Neural cell (in vitro differentiated cells): ENCODE measurements at regions not wholly inside any gene's neighbourhood (a gene's known extent, or its start where the extent isn't known, plus 50 kb on each side); places are given as distances from the start of the nearest gene placed in this dataset.

Experiments used
- H2AFZ ChIP-seq: fragments of 200-600, 300-800 bp; sonication (generic), shearing (Covaris generic); 2 replicates; pipeline ENCODE4 v1.6.0; 2014; ENCODE audit warnings: low read depth, mild to moderate bottlenecking, antibody characterized with exemption, low read length, moderate library complexity
- H3F3A ChIP-seq: fragments of 200-600 bp; shearing (Covaris generic); 2 replicates; pipeline ENCODE4 v1.6.1; 2016; ENCODE audit warnings: mild to moderate bottlenecking, moderate library complexity, mixed read lengths, antibody characterized with exemption, low read length; ENCODE audit not compliant: insufficient read depth, poor library complexity, severe bottlenecking
- H3K27ac ChIP-seq: fragments of 200-600, 300-800 bp; sonication (generic), shearing (Covaris generic); 2 replicates; pipeline ENCODE4 v1.5.1; 2014; ENCODE audit warnings: mild to moderate bottlenecking, low read length, moderate library complexity
- H3K27me3 ChIP-seq: fragments of 300-800, 200-600 bp; sonication (generic), shearing (Covaris generic); 2 replicates; pipeline ENCODE4 v1.6.0; 2014; ENCODE audit warnings: mild to moderate bottlenecking, low read depth, low read length, moderate library complexity; ENCODE audit not compliant: insufficient read depth
- H3K36me3 ChIP-seq: fragments of 300-800, 200-600 bp; sonication (generic), shearing (Covaris generic); 2 replicates; pipeline ENCODE4 v1.5.1; 2014; ENCODE audit warnings: mild to moderate bottlenecking, antibody characterized with exemption, low read length, moderate library complexity; ENCODE audit not compliant: insufficient read depth
- H3K4me2 ChIP-seq: fragments of 300-800, 200-600 bp; sonication (generic), shearing (Covaris generic); 2 replicates; pipeline ENCODE4 v1.6.0; 2014; ENCODE audit warnings: mild to moderate bottlenecking, low read length
- H3K4me3 ChIP-seq: fragments of 300-800, 200-600 bp; sonication (generic), shearing (Covaris generic); 2 replicates; pipeline ENCODE4 v1.5.1; 2014; ENCODE audit warnings: mild to moderate bottlenecking, low read length, moderate library complexity
- H3K79me2 ChIP-seq: fragments of 200-600 bp; shearing (Covaris generic); replicated peaks from 2 replicates; pipeline ENCODE4 v1.6.0; 2014; ENCODE audit warnings: mild to moderate bottlenecking, low read length, moderate library complexity; ENCODE audit not compliant: insufficient read depth
- H3K9ac ChIP-seq: fragments of 300-800, 200-600 bp; sonication (generic), shearing (Covaris generic); 2 replicates; pipeline ENCODE4 v1.6.1; 2016; ENCODE audit warnings: mild to moderate bottlenecking, low read length, mixed read lengths
- H3K9me2 ChIP-seq: fragments of 200-600 bp; shearing (Covaris generic); 2 replicates; pipeline ENCODE4 v1.6.1; 2016; ENCODE audit warnings: mild to moderate bottlenecking, low read length, mixed read lengths; ENCODE audit not compliant: insufficient read depth
- H3K9me3 ChIP-seq: fragments of 200-600, 300-800 bp; sonication (generic), shearing (Covaris generic); 2 replicates; pipeline ENCODE4 v1.6.1; 2016; ENCODE audit warnings: mild to moderate bottlenecking, mixed run types, low read length, moderate library complexity, mixed read lengths
- H4K20me1 ChIP-seq: fragments of 200-600 bp; shearing (Covaris generic); 2 replicates; pipeline ENCODE4 v1.6.1; 2016; ENCODE audit warnings: mild to moderate bottlenecking, mixed run types; ENCODE audit not compliant: insufficient read depth
- EP300 ChIP-seq: fragments of 450-650 bp; conservative IDR thresholded peaks from 2 replicates; pipeline ENCODE4 v1.6.1; 2014; ENCODE audit warnings: antibody characterized with exemption, mild to moderate bottlenecking, moderate library complexity; ENCODE audit not compliant: poor library complexity, severe bottlenecking
- EZH2 ChIP-seq: fragments of 200-600, 300-800 bp; shearing (Covaris generic), sonication (generic); IDR thresholded peaks from 2 replicates; pipeline ENCODE4 v1.6.1; 2014; ENCODE audit warnings: antibody characterized with exemption, low read length, borderline replicate concordance, mild to moderate bottlenecking; ENCODE audit not compliant: insufficient read depth, poor library complexity, severe bottlenecking
- MXI1 ChIP-seq: fragments of 450-650 bp; conservative IDR thresholded peaks from 2 replicates; pipeline ENCODE4 v1.6.1; 2014; ENCODE audit warnings: antibody characterized with exemption, mild to moderate bottlenecking; ENCODE audit not compliant: poor library complexity, severe bottlenecking
- POLR2AphosphoS5 ChIP-seq: IDR thresholded peaks from 2 replicates; pipeline ENCODE4 v1.6.1; 2012
- RAD21 ChIP-seq: fragments of 450-650 bp; conservative IDR thresholded peaks from 2 replicates; pipeline ENCODE4 v1.6.1; 2014; ENCODE audit warnings: antibody characterized with exemption, mild to moderate bottlenecking, moderate library complexity
- SMC3 ChIP-seq: fragments of 450-650 bp; conservative IDR thresholded peaks from 2 replicates; pipeline ENCODE4 v1.6.1; 2014; ENCODE audit warnings: antibody characterized with exemption, mild to moderate bottlenecking, moderate library complexity; ENCODE audit not compliant: poor library complexity
- TAF1 ChIP-seq: IDR thresholded peaks from 2 replicates; pipeline ENCODE4 v1.6.1; 2012; ENCODE audit warnings: low read depth
- TF ChIP-seq, protein P1 (sequence below): fragments of 450-650 bp; IDR thresholded peaks from 2 replicates; pipeline ENCODE4 v1.5.1; 2014; ENCODE audit warnings: antibody characterized with exemption, mild to moderate bottlenecking, moderate library complexity; ENCODE audit not compliant: poor library complexity, severe bottlenecking
- TF ChIP-seq, protein P2 (sequence below): IDR thresholded peaks from 2 replicates; pipeline ENCODE4 v1.6.1; 2012; ENCODE audit warnings: borderline replicate concordance

DNA sequence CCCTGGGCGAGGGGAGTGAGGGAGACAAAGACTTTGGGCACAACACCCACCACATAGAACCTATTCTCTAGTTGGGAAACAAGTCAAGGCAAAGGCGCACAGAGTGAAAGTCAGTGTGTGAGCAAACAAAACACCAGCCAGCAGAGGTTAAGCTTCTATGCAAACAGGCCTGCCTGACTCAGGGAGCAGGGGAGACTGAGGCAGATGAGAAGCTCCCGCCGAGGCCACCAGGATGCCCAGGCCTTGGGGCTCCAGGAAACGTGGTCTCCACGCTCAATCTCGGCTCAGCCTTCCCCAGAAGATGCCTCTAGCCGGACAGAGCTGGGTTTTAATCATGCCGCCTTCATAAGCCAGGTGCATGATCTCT is 74.1 kb upstream of the KCNMA1 start:
- Histone ChIP-seq H3K79me2 (no peaks in the 10 kb centered on the region), H3K4me3 (no peak overlapping the region), H2AFZ (no peak overlapping the region), H3K9me3 (no peaks in the 10 kb centered on the region), H3K27ac (no peak overlapping the region), H3F3A (no peaks in the 10 kb centered on the region), H3K9me2 (no peaks in the 10 kb centered on the region), H3K9ac (no peak overlapping the region), H4K20me1 (no peaks in the 10 kb centered on the region), H3K4me2 (no peak overlapping the region), H3K27me3 (peaks cover 4% of the 10 kb centered on the region), H3K36me3 (no peaks in the 10 kb centered on the region)
- TF ChIP-seq SMC3 (no peak), POLR2AphosphoS5 (no peak)
- TF ChIP-seq, protein P1, sequence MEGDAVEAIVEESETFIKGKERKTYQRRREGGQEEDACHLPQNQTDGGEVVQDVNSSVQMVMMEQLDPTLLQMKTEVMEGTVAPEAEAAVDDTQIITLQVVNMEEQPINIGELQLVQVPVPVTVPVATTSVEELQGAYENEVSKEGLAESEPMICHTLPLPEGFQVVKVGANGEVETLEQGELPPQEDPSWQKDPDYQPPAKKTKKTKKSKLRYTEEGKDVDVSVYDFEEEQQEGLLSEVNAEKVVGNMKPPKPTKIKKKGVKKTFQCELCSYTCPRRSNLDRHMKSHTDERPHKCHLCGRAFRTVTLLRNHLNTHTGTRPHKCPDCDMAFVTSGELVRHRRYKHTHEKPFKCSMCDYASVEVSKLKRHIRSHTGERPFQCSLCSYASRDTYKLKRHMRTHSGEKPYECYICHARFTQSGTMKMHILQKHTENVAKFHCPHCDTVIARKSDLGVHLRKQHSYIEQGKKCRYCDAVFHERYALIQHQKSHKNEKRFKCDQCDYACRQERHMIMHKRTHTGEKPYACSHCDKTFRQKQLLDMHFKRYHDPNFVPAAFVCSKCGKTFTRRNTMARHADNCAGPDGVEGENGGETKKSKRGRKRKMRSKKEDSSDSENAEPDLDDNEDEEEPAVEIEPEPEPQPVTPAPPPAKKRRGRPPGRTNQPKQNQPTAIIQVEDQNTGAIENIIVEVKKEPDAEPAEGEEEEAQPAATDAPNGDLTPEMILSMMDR = peak; percentile 32
- TF ChIP-seq, protein P2, sequence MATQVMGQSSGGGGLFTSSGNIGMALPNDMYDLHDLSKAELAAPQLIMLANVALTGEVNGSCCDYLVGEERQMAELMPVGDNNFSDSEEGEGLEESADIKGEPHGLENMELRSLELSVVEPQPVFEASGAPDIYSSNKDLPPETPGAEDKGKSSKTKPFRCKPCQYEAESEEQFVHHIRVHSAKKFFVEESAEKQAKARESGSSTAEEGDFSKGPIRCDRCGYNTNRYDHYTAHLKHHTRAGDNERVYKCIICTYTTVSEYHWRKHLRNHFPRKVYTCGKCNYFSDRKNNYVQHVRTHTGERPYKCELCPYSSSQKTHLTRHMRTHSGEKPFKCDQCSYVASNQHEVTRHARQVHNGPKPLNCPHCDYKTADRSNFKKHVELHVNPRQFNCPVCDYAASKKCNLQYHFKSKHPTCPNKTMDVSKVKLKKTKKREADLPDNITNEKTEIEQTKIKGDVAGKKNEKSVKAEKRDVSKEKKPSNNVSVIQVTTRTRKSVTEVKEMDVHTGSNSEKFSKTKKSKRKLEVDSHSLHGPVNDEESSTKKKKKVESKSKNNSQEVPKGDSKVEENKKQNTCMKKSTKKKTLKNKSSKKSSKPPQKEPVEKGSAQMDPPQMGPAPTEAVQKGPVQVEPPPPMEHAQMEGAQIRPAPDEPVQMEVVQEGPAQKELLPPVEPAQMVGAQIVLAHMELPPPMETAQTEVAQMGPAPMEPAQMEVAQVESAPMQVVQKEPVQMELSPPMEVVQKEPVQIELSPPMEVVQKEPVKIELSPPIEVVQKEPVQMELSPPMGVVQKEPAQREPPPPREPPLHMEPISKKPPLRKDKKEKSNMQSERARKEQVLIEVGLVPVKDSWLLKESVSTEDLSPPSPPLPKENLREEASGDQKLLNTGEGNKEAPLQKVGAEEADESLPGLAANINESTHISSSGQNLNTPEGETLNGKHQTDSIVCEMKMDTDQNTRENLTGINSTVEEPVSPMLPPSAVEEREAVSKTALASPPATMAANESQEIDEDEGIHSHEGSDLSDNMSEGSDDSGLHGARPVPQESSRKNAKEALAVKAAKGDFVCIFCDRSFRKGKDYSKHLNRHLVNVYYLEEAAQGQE = no peak

DNA sequence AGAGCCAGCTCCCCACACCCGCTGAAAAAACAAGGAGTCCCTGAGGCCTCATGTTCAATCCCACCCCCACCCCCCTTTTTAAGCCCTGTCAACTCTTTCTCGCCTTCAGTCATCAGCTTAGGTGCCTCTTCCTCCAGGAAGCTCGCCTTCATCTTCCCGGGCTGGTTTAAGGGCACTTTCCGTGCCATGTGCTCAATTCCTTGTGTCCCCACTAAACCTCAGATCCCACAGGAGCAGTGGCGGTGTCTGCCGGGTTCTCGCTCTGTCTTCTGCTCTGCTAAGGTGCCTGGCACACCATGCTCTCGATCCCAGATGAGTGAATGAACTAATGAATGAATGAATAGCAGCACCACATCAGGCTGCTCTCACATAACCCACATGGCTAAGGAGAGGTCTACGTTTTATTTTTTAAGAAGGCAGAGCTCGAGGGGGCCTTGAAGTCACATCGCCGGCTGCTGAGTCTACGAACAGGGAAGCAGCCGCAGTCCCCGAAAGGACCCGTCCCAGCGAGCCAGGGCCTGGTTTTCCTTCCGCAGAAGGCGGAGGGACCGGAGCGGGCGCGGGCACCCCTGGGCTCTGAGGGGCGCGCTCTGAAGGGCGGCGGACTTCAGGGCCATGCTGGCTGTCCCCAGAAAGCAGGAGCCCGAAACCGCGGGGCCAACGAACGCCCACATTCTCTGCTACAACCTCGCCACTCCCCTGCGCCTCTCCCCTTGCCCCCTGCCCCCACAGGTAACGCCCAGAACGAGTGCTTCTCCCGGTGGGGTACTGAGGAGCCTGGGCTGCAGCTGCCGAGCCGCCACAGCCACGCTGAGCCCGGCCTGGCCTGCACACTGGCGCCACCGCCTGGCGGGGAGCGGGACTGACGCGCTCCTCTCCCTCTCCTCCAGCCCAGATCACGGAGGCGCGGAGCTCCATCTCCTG is 73.4 kb upstream of the KCNMA1 start:
- no peaks in the 10 kb centered on the region for H3K36me3 ChIP-seq
- H3K9ac ChIP-seq = no peak overlapping the region

More for the DNA sequence above, 73.4 kb upstream of the KCNMA1 start:
- no peak overlapping the region for H3K4me2 ChIP-seq
- no peak overlapping the region for H2AFZ ChIP-seq
- H4K20me1 ChIP-seq = no peaks in the 10 kb centered on the region
- H3K27ac ChIP-seq = no peak overlapping the region
- TF ChIP-seq RAD21 = peak; percentile 62
- TF ChIP-seq, protein P2 = no peak
- TF ChIP-seq TAF1 = no peak
- no peak for TF ChIP-seq EZH2
- peak; percentile 63 for TF ChIP-seq SMC3
- TF ChIP-seq EP300 = no peak
- TF ChIP-seq, protein P1 = peak; percentile 75
- TF ChIP-seq POLR2AphosphoS5 = no peak
- no peak for TF ChIP-seq MXI1
- peaks cover 4% of the 10 kb centered on the region for H3K27me3 ChIP-seq
- H3K9me3 ChIP-seq = no peaks in the 10 kb centered on the region
- H3K79me2 ChIP-seq = no peaks in the 10 kb centered on the region
- no peaks in the 10 kb centered on the region for H3K9me2 ChIP-seq
- peak overlapping the region; percentile 50 for H3K4me3 ChIP-seq
- no peaks in the 10 kb centered on the region for H3F3A ChIP-seq
